A549 (cell line): ENCODE measurements at regions not wholly inside any gene's neighbourhood (a gene's known extent, or its start where the extent isn't known, plus 50 kb on each side); places are given as distances from the start of the nearest gene placed in this dataset.

ENCODE experiments used
- ATAC-seq, 2 experiments: fragments of 200-7000 bp in 1 of 2; fragments of >200 bp in 1 of 2; cut with Nextera tagmentation in 1 of 2; cut with Tn5 transposase in 1 of 2; 3 replicates each; pipeline versions ENCODE4 v1.8.0 to v1.9.1; 2018 to 2020; ENCODE audit warnings: mild to moderate bottlenecking in 1 of 2, moderate library complexity in 1 of 2
- CTCF ChIA-PET: fragments of 300-600 bp; sonication (Branson Sonifier 250); formaldehyde crosslinking; extraction: SDS; loops from one replicate; lab custom pipeline; 2021; ENCODE audit warnings: antibody characterized with exemption, inconsistent platforms; lab: Yijun Ruan, JAX
- POLR2A ChIA-PET: fragments of 350-600 bp; formaldehyde crosslinking; extraction: SDS; loops from one replicate; lab custom pipeline; 2021; ENCODE audit warnings: antibody characterized with exemption, inconsistent platforms; lab: Yijun Ruan, JAX
- DNase-seq, 2 experiments: peaks; one replicate each; pipeline versions ENCODE4 v3.0.0 to v3.0.0-alpha.2; 2011 to 2016; ENCODE audit warnings: low read depth in 1 of 2, low spot score in 1 of 2
- FAIRE-seq: peaks from 2 replicates; lab custom pipeline; 2011; peaks lifted over from hg19 to GRCh38; lab: Jason Lieb, UNC
- H3K27ac ChIP-seq, 2 experiments: fragments of >200 bp; sonication (Bioruptor Twin); formaldehyde crosslinking; 3 replicates each; pipeline ENCODE4 v1.5.1; 2016 to 2017
- H3K4me1 ChIP-seq: fragments of >200 bp; sonication (Bioruptor Twin); formaldehyde crosslinking; 3 replicates; pipeline ENCODE4 v1.6.1; 2016
- H3K4me2 ChIP-seq: fragments of >200 bp; sonication (Bioruptor Twin); formaldehyde crosslinking; 3 replicates; pipeline ENCODE4 v1.6.1; 2016
- H3K4me3 ChIP-seq: fragments of >200 bp; sonication (Bioruptor Twin); formaldehyde crosslinking; 3 replicates; pipeline ENCODE4 v1.5.1; 2016
- H3K9me3 ChIP-seq: fragments of >200 bp; sonication (Bioruptor Twin); formaldehyde crosslinking; 3 replicates; pipeline ENCODE4 v1.6.1; 2016
- CEBPB ChIP-seq, 2 experiments: fragments of >200 bp in 1 of 2; sonication (Bioruptor Twin) in 1 of 2; formaldehyde crosslinking in 1 of 2; IDR thresholded peaks; 2 replicates each; pipeline ENCODE4 v1.6.1; 2012 to 2016
- CTCF ChIP-seq: fragments of >200 bp; sonication (Bioruptor Twin); formaldehyde crosslinking; IDR thresholded peaks from 3 replicates; pipeline ENCODE4 v1.5.1; 2016
- E2F6 ChIP-seq: IDR thresholded peaks from 2 replicates; pipeline ENCODE4 v1.6.1; 2012; ENCODE audit warnings: low read depth, borderline replicate concordance
- EHF ChIP-seq: fragments of 250-450 bp; sonication (Bioruptor Pico); IDR thresholded peaks from 2 replicates; pipeline ENCODE4 v1.5.0; 2020; ENCODE audit warnings: mild to moderate bottlenecking
- ESRRA ChIP-seq: fragments of 150-350 bp; IDR thresholded peaks from 2 replicates; pipeline ENCODE4 v1.6.1; 2014; ENCODE audit warnings: mild to moderate bottlenecking, low read length, borderline replicate concordance
- FOXS1 ChIP-seq: fragments of 250-450 bp; sonication (Bioruptor Pico); IDR thresholded peaks from 2 replicates; pipeline ENCODE4 v1.5.0; 2020; ENCODE audit warnings: mild to moderate bottlenecking, moderate library complexity
- HOXB13 ChIP-seq: fragments of 250-450 bp; sonication (Bioruptor Pico); IDR thresholded peaks from 2 replicates; pipeline ENCODE4 v1.5.0; 2020; ENCODE audit warnings: low read depth, mild to moderate bottlenecking, moderate library complexity
- MAX ChIP-seq: IDR thresholded peaks from 2 replicates; pipeline ENCODE4 v1.6.1; 2012
- MAZ ChIP-seq: fragments of 150-350 bp; IDR thresholded peaks from 2 replicates; pipeline ENCODE4 v1.6.1; 2014; ENCODE audit warnings: antibody characterized with exemption, low read depth, low read length, borderline replicate concordance
- MYC ChIP-seq: IDR thresholded peaks from 2 replicates; pipeline ENCODE4 v1.6.1; 2012; ENCODE audit warnings: mild to moderate bottlenecking, inconsistent platforms, low read length, improper control_type of control experiment, borderline replicate concordance
- NFE2L2 ChIP-seq: fragments of 150-350 bp; conservative IDR thresholded peaks from 2 replicates; pipeline ENCODE4 v1.6.1; 2014; ENCODE audit warnings: low read length
- NPAS2 ChIP-seq: fragments of 250-450 bp; sonication (Bioruptor Pico); IDR thresholded peaks from 2 replicates; pipeline ENCODE4 v1.8.0; 2022; ENCODE audit warnings: mild to moderate bottlenecking, moderate library complexity, borderline replicate concordance
- PBX3 ChIP-seq: IDR thresholded peaks from 2 replicates; pipeline ENCODE4 v1.6.1; 2012
- POLR2AphosphoS2 ChIP-seq: conservative IDR thresholded peaks from 2 replicates; pipeline ENCODE4 v1.6.1; 2012; ENCODE audit warnings: low read length, improper control_type of control experiment, inconsistent platforms
- RARB ChIP-seq: fragments of 250-450 bp; sonication (Bioruptor Pico); IDR thresholded peaks from 2 replicates; pipeline ENCODE4 v1.8.0; 2021; ENCODE audit warnings: mild to moderate bottlenecking, moderate library complexity
- SMC3 ChIP-seq: fragments of >200 bp; sonication (Bioruptor Twin); formaldehyde crosslinking; IDR thresholded peaks from 3 replicates; pipeline ENCODE4 v1.6.1; 2018; ENCODE audit warnings: inconsistent platforms
- SREBF2 ChIP-seq: fragments of 450-650 bp; IDR thresholded peaks from 2 replicates; pipeline ENCODE4 v1.6.1; 2014; ENCODE audit warnings: mild to moderate bottlenecking, moderate library complexity
- ZC3H11A ChIP-seq: fragments of 450-650 bp; IDR thresholded peaks from 2 replicates; pipeline ENCODE4 v1.6.1; 2014; ENCODE audit warnings: antibody characterized with exemption, mild to moderate bottlenecking
- ZNF302 ChIP-seq: fragments of 250-450 bp; sonication (Bioruptor Pico); IDR thresholded peaks from 2 replicates; pipeline ENCODE4 v1.9.0; 2021; ENCODE audit warnings: inconsistent platforms, mild to moderate bottlenecking, moderate library complexity
- WGBS: methylation state at CpG from one replicate; pipeline ENCODE4 v1.1.6; 2017; ENCODE audit errors: missing lambda C conversion rate; 5-methylcytosine and 5-hydroxymethylcytosine counted together
- TF ChIP-seq, protein P1 (sequence below): fragments of 450-650 bp; IDR thresholded peaks from 2 replicates; pipeline ENCODE4 v1.6.1; 2014; ENCODE audit warnings: antibody characterized with exemption
- TF ChIP-seq, protein P2 (sequence below): fragments of 250-450 bp; sonication (Bioruptor Pico); IDR thresholded peaks from 2 replicates; pipeline ENCODE4 v1.5.0; 2020; ENCODE audit warnings: low read depth, mild to moderate bottlenecking, moderate library complexity

DNA sequence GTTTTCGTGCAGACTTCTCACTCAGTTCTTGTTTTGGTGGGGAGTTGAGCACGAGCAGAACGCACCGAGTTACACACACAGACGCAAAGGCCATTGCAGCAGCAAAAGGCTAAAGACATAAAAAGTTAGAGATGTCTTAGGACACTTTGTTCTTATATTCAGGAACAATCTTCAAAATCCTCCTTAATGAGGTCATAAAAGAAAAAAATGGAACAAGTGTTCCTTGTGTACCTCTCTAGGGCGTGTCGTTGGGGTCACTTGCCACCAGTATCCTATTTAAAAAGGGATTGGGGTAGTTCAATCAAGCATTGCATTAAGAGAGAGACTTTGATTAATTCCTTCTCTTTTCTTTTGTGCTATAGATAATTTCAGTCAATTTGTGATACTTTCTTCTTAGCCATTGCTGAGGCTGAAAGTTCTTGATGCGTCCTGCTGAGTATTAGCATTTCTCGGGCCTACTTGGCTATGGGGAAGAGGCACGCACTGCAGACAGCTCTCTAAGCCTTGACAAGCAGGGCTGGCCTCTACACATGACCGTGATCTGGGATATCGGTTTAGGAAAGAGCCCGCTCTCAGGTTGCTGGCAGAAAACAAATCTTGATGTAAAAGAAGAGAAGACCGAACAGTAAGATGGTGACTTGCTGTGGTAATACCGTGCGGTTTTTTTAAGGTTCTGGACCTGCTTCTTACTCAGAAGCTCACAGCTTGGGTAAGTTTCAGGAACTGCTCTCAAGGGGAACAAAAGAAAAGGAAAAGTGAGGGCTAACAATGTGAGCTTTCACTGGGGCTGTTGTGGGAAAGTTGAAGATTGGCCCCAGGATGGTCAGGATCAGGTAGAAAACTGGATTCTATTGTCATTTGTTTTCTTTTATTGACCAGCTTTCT, 223.6 kb downstream of the TM9SF2 start:
- ATAC-seq: no peak
- Histone ChIP-seq H3K4me1 (no peaks in the 10 kb centered on the region), H3K27ac (no peak overlapping the region), H3K4me3 (no peak overlapping the region), H3K4me2 (no peak overlapping the region), H3K9me3 (no peaks in the 10 kb centered on the region)
- CTCF ChIA-PET: no interaction called here
- WGBS: 88% methylated on average over 16 of the region's 16 CpGs
- TF ChIP-seq FOXS1 (CRISPR knock-in tag): no peak
- no peak for TF ChIP-seq POLR2AphosphoS2
- no peak for TF ChIP-seq ESRRA
- no peak for TF ChIP-seq MAX
- TF ChIP-seq NPAS2 (CRISPR knock-in tag): no peak
- no peak for TF ChIP-seq MAZ
- TF ChIP-seq CEBPB (IDR thresholded peaks at IDR 0.05): no peak
- TF ChIP-seq, protein P1, sequence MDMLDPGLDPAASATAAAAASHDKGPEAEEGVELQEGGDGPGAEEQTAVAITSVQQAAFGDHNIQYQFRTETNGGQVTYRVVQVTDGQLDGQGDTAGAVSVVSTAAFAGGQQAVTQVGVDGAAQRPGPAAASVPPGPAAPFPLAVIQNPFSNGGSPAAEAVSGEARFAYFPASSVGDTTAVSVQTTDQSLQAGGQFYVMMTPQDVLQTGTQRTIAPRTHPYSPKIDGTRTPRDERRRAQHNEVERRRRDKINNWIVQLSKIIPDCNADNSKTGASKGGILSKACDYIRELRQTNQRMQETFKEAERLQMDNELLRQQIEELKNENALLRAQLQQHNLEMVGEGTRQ: no peak
- TF ChIP-seq SREBF2: no peak
- no peak for TF ChIP-seq ZC3H11A
- no peak for TF ChIP-seq ZNF302 (CRISPR knock-in tag)
- no peak for TF ChIP-seq EHF
- TF ChIP-seq, protein P2, sequence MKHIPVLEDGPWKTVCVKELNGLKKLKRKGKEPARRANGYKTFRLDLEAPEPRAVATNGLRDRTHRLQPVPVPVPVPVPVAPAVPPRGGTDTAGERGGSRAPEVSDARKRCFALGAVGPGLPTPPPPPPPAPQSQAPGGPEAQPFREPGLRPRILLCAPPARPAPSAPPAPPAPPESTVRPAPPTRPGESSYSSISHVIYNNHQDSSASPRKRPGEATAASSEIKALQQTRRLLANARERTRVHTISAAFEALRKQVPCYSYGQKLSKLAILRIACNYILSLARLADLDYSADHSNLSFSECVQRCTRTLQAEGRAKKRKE: no peak
- TF ChIP-seq PBX3: no peak
- TF ChIP-seq NFE2L2: no peak
- TF ChIP-seq SMC3: no peak
- DNase-seq: no peak
- no peak for FAIRE-seq
- POLR2A ChIA-PET: no interaction called here

DNA sequence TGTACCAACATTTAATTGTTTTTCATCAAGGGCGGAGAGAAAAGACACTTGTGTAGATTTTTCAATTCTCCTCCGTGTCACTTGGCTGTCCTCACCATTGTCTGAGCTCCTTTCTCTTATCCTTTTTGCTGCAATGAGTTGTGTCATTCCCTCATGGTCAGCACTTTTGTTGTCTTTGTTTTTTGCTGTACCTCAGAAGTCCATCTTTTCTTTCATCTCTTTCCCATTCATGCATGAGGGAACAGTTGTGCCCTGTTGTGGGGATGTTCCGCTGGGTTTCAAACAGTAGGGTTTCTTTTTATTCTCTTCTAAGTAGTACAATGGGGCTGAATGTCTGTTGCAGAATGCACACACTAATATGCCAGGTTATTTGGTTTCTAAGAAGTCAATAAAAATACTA, 222.6 kb downstream of the TM9SF2 start:
- FAIRE-seq: no peak
- POLR2A ChIA-PET: no interaction called here
- no peaks in the 10 kb centered on the region for H3K4me1 ChIP-seq
- CTCF ChIA-PET: no interaction called here
- TF ChIP-seq E2F6 (no peak), MYC (no peak), HOXB13 (CRISPR knock-in tag) (no peak), CTCF (no peak), ZNF302 (CRISPR knock-in tag) (no peak), RARB (CRISPR knock-in tag) (no peak)
- TF ChIP-seq, protein P2: no peak
- TF ChIP-seq, all 56 proteins: peak for 0
- ATAC-seq (no peak), DNase-seq (no peak)
- 91% methylated on average over 3 of the region's 3 CpGs for WGBS
- H3K27ac ChIP-seq: no peak overlapping the region
- H3K9me3 ChIP-seq: no peaks in the 10 kb centered on the region
- H3K4me3 ChIP-seq: no peak overlapping the region
- no peak overlapping the region for H3K4me2 ChIP-seq
